Gastrocnemius medialis (tissue), 4 donors: ENCODE measurements at regions not wholly inside any gene's neighbourhood (a gene's known extent, or its start where the extent isn't known, plus 50 kb on each side); places are given as distances from the start of the nearest gene placed in this dataset.

Source experiments
- ATAC-seq, 2 donors: fragments of 150-250 bp; one replicate each; pipeline ENCODE4 v1.9.1; 2016
- DNase-seq, 2 donors: peaks; one replicate each; pipeline ENCODE4 v3.0.0-alpha.2; 2019
- H3K27ac ChIP-seq, 4 donors: fragments of 200-600 bp; sonication (generic); 1 replicate in 1 of 4; 2 replicates in 3 of 4; pipeline ENCODE4 v1.5.1; 2016 to 2018; ENCODE audit warnings: mild to moderate bottlenecking in 2 of 4, moderate library complexity in 1 of 4
- H3K27me3 ChIP-seq, 3 donors: fragments of 200-600 bp; sonication (generic) in 2 of 3; 1 replicate in 1 of 3; 2 replicates in 2 of 3; pipeline versions ENCODE4 v1.5.1 to v1.6.0; 2016 to 2019; ENCODE audit warnings: mild to moderate bottlenecking in 1 of 3, moderate library complexity in 1 of 3
- H3K36me3 ChIP-seq, 2 donors: fragments of 200-600 bp; sonication (generic) in 1 of 2; one replicate each; pipeline ENCODE4 v1.5.1; 2017 to 2018
- H3K4me1 ChIP-seq, 2 donors: fragments of 200-600 bp; sonication (generic) in 1 of 2; one replicate each; pipeline ENCODE4 v1.5.1; 2016 to 2017; ENCODE audit warnings: mild to moderate bottlenecking in 2 of 2
- H3K4me3 ChIP-seq, 4 donors: fragments of 200-600 bp; sonication (generic) in 3 of 4; 1 replicate in 1 of 4; 2 replicates in 3 of 4; pipeline ENCODE4 v1.5.1; 2016 to 2019; ENCODE audit warnings: mild to moderate bottlenecking in 2 of 4
- H3K9me3 ChIP-seq, 3 donors: fragments of 200-600 bp; sonication (generic) in 2 of 3; 1 replicate in 1 of 3; 2 replicates in 2 of 3; pipeline ENCODE4 v1.5.1; 2016 to 2019
- POLR2A ChIP-seq, 2 donors: fragments of 450-650 bp; IDR thresholded peaks; one replicate each; pipeline ENCODE4 v1.6.1; 2017; ENCODE audit warnings: antibody characterized with exemption in 2 of 2, mild to moderate bottlenecking in 2 of 2, moderate library complexity in 2 of 2
- in situ Hi-C, 4 donors: fragments of 200-750 bp; cut with MboI; loops; one replicate each; pipeline versions ENCODE4 v1.15.0 to v1.8.0; 2017; ENCODE audit warnings: low sequenced_read_pairs in 4 of 4
- intact Hi-C: fragments of 100-400 bp; cut with DNase I; formaldehyde crosslinking; loops from one replicate; pipeline ENCODE4 v1.15.1; 2023; ENCODE audit warnings: low total_unique reads
- TF ChIP-seq, protein P1 (sequence below), 5 experiments: fragments of 450-650 bp in 3 of 5; fragments of 200-600 bp in 2 of 5; sonication (generic) in 2 of 5; IDR thresholded peaks in 4 of 5; conservative IDR thresholded peaks in 1 of 5; 1 replicate in 4 of 5; 2 replicates in 1 of 5; pipeline ENCODE4 v1.5.1; 2016 to 2019; ENCODE audit warnings: antibody characterized with exemption in 5 of 5, mild to moderate bottlenecking in 3 of 5, moderate library complexity in 3 of 5

DNA sequence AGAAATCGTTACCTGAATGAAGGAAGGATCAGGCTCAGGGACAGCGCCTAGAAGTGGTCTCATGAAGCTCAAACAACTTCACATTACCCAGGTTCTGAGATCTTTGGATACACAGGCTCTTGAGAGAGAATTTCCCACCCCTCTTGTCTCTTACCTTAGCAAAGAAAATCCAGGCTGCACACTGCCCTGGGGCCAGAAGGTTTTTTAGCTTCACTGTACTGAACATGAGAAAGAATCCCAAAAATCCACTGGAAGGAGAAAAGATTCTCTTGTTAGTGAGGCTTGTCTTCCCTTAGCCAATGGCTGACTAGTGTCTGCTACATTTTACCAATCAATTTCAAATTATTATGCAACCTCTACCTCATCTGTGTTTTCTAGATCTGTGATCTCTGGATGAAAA is 101.0 kb upstream of the RIOK3 start:
- Histone ChIP-seq H3K27ac (no peak overlapping the region), H3K4me3 (no peak overlapping the region), H3K27me3 (no peaks in the 10 kb centered on the region), H3K4me1 (peaks cover 0 to 6% of the 10 kb centered on the region in 2 donors), H3K36me3 (no peaks in the 10 kb centered on the region), H3K9me3 (no peaks in the 10 kb centered on the region)
- no peak for ATAC-seq
- TF ChIP-seq, protein P1, sequence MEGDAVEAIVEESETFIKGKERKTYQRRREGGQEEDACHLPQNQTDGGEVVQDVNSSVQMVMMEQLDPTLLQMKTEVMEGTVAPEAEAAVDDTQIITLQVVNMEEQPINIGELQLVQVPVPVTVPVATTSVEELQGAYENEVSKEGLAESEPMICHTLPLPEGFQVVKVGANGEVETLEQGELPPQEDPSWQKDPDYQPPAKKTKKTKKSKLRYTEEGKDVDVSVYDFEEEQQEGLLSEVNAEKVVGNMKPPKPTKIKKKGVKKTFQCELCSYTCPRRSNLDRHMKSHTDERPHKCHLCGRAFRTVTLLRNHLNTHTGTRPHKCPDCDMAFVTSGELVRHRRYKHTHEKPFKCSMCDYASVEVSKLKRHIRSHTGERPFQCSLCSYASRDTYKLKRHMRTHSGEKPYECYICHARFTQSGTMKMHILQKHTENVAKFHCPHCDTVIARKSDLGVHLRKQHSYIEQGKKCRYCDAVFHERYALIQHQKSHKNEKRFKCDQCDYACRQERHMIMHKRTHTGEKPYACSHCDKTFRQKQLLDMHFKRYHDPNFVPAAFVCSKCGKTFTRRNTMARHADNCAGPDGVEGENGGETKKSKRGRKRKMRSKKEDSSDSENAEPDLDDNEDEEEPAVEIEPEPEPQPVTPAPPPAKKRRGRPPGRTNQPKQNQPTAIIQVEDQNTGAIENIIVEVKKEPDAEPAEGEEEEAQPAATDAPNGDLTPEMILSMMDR (IDR thresholded peaks at IDR 0.05 in 4 of 5, conservative IDR thresholded peaks at IDR 0.05 in 1 of 5) = no peak
- TF ChIP-seq POLR2A (IDR thresholded peaks at IDR 0.05) = no peak
- intact Hi-C loops = no loop called here
- in situ Hi-C loops = no loop called here
- no peak for DNase-seq

DNA sequence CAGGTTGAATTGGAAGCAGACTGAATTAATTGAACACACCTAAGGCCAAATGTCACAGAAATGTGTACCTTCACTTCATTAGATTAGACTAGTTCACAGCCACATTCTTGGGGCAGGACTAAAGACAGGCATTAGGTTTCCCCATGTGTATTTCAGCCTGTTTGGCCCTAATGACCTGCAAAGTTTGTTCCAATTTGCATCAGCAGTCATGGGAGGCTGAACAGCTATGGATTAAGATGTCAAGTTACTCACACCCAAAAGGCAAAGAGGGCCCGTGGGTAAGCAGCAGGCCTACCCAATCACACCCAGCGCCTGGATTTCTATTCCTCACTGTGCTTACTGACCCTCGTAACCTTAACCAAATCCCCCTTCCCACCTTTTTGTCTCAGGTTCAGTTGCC is 99.6 kb upstream of the RIOK3 start:
- peaks cover 7 to 20% of the 10 kb centered on the region in 2 donors for H3K4me1 ChIP-seq
- DNase-seq = no peak
- no peak overlapping the region for H3K4me3 ChIP-seq
- ATAC-seq = no peak
- intact Hi-C loops = no loop called here
- TF ChIP-seq, protein P1 (IDR thresholded peaks at IDR 0.05 in 4 of 5, conservative IDR thresholded peaks at IDR 0.05 in 1 of 5) = no peak
- no peak for TF ChIP-seq POLR2A (IDR thresholded peaks at IDR 0.05)
- H3K27ac ChIP-seq = no peak overlapping the region
- H3K36me3 ChIP-seq = no peaks in the 10 kb centered on the region
- H3K27me3 ChIP-seq = no peaks in the 10 kb centered on the region
- in situ Hi-C loops = no loop called here
- no peaks in the 10 kb centered on the region for H3K9me3 ChIP-seq

DNA sequence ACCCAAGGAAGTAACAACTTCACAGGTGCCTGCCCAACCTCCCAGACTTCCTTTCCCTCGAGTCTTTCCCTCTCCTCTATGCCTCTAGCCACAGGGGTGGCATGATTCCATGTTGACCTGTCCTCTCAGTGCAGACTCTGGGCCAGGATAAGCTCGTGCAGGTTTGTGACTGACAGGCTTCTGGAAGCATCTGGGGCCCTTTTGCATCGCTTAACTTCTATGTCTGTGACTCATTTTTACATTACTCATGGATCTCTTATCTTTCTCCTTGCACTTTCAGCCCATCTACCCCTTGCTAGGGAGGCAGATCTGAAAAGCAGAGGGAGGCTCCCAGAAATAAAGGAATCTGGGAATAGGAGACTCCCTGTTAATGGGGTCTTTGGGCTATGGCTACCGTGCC is 98.5 kb upstream of the RIOK3 start:
- Histone ChIP-seq H3K36me3 (no peaks in the 10 kb centered on the region), H3K4me1 (peaks cover 9 to 24% of the 10 kb centered on the region in 2 donors), H3K9me3 (no peaks in the 10 kb centered on the region), H3K27me3 (no peaks in the 10 kb centered on the region), H3K4me3 (no peak overlapping the region), H3K27ac (no peak overlapping the region)
- ATAC-seq (no peak), DNase-seq (no peak)
- intact Hi-C loops = loop anchor here (5.0 kb wide), 1 partner anchor 127 kb away; no protein-coding TSS in a partner anchor
- in situ Hi-C loops = loop anchor here in 1 of 4 donors (5.0 kb wide), 1 partner anchor 222 kb away; no protein-coding TSS in a partner anchor
- TF ChIP-seq POLR2A (IDR thresholded peaks at IDR 0.05) = no peak
- TF ChIP-seq, protein P1 (IDR thresholded peaks at IDR 0.05 in 4 of 5, conservative IDR thresholded peaks at IDR 0.05 in 1 of 5) = no peak

DNA sequence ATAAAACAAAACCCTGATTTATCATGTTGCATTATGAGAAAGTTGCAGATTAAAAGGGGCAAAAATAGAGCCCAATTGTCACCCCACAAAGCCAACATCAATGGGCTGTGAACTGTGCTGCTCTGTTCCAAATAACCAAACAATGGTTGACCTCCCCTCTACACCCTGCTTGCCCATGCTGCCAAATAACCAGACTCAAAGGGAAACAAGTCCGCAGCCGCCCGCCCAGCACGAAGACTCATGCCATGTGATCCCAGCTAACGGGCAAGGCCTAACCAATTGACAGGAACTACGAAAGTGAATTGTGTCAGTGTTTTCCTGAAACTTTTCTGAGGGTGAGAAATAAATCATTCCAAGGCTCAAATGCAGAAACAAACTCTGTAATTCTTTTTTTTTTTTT is 97.9 kb upstream of the RIOK3 start:
- Histone ChIP-seq H3K4me3 (no peak overlapping the region), H3K36me3 (no peaks in the 10 kb centered on the region), H3K9me3 (no peaks in the 10 kb centered on the region), H3K27ac (no peak overlapping the region), H3K27me3 (no peaks in the 10 kb centered on the region), H3K4me1 (peaks cover 9 to 24% of the 10 kb centered on the region in 2 donors)
- TF ChIP-seq, protein P1 (IDR thresholded peaks at IDR 0.05 in 4 of 5, conservative IDR thresholded peaks at IDR 0.05 in 1 of 5) = no peak
- TF ChIP-seq POLR2A (IDR thresholded peaks at IDR 0.05) = no peak
- DNase-seq (no peak), ATAC-seq (no peak)
- intact Hi-C loops (loop anchor here (5.0 kb wide), 1 partner anchor 128 kb away; no protein-coding TSS in a partner anchor), in situ Hi-C loops (loop anchor here in 1 of 4 donors (5.0 kb wide), 1 partner anchor 223 kb away; no protein-coding TSS in a partner anchor)

DNA sequence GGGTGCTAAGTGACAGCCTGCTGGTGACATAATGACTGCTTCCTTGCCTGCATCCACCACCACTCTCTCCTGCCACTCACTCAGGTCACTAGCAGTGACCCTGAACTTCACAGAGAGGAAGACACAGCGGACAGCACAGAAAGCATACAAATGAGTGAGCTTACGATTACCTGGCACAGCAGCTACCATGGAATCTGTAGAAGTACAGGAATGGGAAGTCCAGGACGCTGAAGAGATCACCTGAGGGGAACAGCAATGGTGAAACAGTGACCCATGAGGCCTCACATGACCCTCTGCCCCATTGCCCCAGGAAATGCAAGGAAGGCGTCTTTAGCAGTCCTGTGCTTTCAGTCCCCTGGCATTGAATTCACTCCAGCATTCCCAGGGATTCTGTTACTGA is 96.7 kb upstream of the RIOK3 start:
- Histone ChIP-seq H3K36me3 (no peaks in the 10 kb centered on the region), H3K4me3 (no peak overlapping the region), H3K27me3 (no peaks in the 10 kb centered on the region), H3K4me1 (peaks cover 9 to 24% of the 10 kb centered on the region in 2 donors), H3K9me3 (no peaks in the 10 kb centered on the region), H3K27ac (peak overlapping the region in 3 of 4 donors; percentile 48 to 66 (median 53))
- ATAC-seq (no peak), DNase-seq (no peak)
- no peak for TF ChIP-seq POLR2A (IDR thresholded peaks at IDR 0.05)
- TF ChIP-seq, protein P1 (IDR thresholded peaks at IDR 0.05 in 4 of 5, conservative IDR thresholded peaks at IDR 0.05 in 1 of 5) = no peak
- intact Hi-C loops (loop anchor here (5.0 kb wide), 1 partner anchor 129 kb away; no protein-coding TSS in a partner anchor), in situ Hi-C loops (loop anchor here in 1 of 4 donors (5.0 kb wide), 1 partner anchor 224 kb away; no protein-coding TSS in a partner anchor)
